Panc1 (cell line): ENCODE measurements at regions not wholly inside any gene's neighbourhood (a gene's known extent, or its start where the extent isn't known, plus 50 kb on each side); places are given as distances from the start of the nearest gene placed in this dataset.

ENCODE experiments used
- POLR2AphosphoS5 ChIP-seq: IDR thresholded peaks from 2 replicates; pipeline ENCODE4 v1.6.1; 2012; ENCODE audit warnings: mild to moderate bottlenecking, low read depth, low read length, moderate library complexity
- TF ChIP-seq, protein P1 (sequence below): fragments of 450-650 bp; IDR thresholded peaks from 2 replicates; pipeline ENCODE4 v1.5.1; 2017; ENCODE audit warnings: mild to moderate bottlenecking
- TF ChIP-seq, protein P2 (sequence below), 2 experiments: IDR thresholded peaks; 2 replicates each; pipeline ENCODE4 v1.6.1; 2011 to 2012; ENCODE audit warnings: low read depth in 2 of 2, control low read depth in 1 of 2, low read length in 1 of 2, mild to moderate bottlenecking in 1 of 2, moderate library complexity in 1 of 2; ENCODE audit not compliant: insufficient read depth in 1 of 2

DNA sequence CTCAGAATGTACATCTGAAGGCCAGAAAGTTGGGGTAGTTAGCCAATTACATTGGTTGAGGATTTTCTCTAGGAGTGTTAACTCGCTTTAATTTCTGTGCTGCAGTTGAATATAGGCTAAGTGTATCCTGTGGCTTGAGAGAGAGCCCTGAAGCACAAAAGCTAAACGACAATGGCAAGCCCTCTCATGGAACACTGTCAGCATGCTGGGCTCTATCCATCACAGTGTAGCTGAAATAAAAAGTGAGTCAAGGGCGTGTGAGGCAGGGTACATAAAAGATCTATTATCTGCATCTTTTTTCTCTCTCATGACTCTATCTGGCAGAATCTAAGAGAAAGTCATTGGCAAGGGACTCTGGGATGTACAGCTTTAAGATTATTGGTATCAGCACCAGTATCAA, 254.2 kb upstream of the GRIA1 start:
- TF ChIP-seq, protein P1, sequence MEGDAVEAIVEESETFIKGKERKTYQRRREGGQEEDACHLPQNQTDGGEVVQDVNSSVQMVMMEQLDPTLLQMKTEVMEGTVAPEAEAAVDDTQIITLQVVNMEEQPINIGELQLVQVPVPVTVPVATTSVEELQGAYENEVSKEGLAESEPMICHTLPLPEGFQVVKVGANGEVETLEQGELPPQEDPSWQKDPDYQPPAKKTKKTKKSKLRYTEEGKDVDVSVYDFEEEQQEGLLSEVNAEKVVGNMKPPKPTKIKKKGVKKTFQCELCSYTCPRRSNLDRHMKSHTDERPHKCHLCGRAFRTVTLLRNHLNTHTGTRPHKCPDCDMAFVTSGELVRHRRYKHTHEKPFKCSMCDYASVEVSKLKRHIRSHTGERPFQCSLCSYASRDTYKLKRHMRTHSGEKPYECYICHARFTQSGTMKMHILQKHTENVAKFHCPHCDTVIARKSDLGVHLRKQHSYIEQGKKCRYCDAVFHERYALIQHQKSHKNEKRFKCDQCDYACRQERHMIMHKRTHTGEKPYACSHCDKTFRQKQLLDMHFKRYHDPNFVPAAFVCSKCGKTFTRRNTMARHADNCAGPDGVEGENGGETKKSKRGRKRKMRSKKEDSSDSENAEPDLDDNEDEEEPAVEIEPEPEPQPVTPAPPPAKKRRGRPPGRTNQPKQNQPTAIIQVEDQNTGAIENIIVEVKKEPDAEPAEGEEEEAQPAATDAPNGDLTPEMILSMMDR, result no peak
- TF ChIP-seq POLR2AphosphoS5, result no peak
- TF ChIP-seq, protein P2, sequence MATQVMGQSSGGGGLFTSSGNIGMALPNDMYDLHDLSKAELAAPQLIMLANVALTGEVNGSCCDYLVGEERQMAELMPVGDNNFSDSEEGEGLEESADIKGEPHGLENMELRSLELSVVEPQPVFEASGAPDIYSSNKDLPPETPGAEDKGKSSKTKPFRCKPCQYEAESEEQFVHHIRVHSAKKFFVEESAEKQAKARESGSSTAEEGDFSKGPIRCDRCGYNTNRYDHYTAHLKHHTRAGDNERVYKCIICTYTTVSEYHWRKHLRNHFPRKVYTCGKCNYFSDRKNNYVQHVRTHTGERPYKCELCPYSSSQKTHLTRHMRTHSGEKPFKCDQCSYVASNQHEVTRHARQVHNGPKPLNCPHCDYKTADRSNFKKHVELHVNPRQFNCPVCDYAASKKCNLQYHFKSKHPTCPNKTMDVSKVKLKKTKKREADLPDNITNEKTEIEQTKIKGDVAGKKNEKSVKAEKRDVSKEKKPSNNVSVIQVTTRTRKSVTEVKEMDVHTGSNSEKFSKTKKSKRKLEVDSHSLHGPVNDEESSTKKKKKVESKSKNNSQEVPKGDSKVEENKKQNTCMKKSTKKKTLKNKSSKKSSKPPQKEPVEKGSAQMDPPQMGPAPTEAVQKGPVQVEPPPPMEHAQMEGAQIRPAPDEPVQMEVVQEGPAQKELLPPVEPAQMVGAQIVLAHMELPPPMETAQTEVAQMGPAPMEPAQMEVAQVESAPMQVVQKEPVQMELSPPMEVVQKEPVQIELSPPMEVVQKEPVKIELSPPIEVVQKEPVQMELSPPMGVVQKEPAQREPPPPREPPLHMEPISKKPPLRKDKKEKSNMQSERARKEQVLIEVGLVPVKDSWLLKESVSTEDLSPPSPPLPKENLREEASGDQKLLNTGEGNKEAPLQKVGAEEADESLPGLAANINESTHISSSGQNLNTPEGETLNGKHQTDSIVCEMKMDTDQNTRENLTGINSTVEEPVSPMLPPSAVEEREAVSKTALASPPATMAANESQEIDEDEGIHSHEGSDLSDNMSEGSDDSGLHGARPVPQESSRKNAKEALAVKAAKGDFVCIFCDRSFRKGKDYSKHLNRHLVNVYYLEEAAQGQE (IDR thresholded peaks at IDR 0.05; ENCODE audit: insufficient read depth in 1 of 2, low read depth in 2 of 2, low read length in 1 of 2), result no peak
